ENCODE measurements at regions not wholly inside any gene's neighbourhood (a gene's known extent, or its start where the extent isn't known, plus 50 kb on each side); places are given as distances from the start of the nearest gene placed in this dataset.

- Histone ChIP-seq H3K9ac (ENCODE audit: low read length) (no peak overlapping the region), H3F3A (ENCODE audit: insufficient read depth, low read length) (no peaks in the 10 kb centered on the region), H2AFZ (ENCODE audit: low read length) (no peak overlapping the region), H4K20me1 (ENCODE audit: insufficient read depth, low read length) (no peaks in the 10 kb centered on the region), H3K9me2 (ENCODE audit: low read depth, low read length) (no peaks in the 10 kb centered on the region), H3K79me2 (ENCODE audit: insufficient read depth, low read length) (no peaks in the 10 kb centered on the region), H3K9me3 (ENCODE audit: low read length) (no peaks in the 10 kb centered on the region), H3K4me1 (ENCODE audit: insufficient read depth, low read length, severe bottlenecking) (no peaks in the 10 kb centered on the region), H3K27me3 (ENCODE audit: insufficient read depth, low read length) (no peaks in the 10 kb centered on the region), H3K27ac (ENCODE audit: low read depth, low read length, poor library complexity, severe bottlenecking) (no peak overlapping the region), H3K36me3 (ENCODE audit: insufficient read depth, low read length) (no peaks in the 10 kb centered on the region), H3K4me2 (ENCODE audit: low read length) (no peak overlapping the region), H3K4me3 (ENCODE audit: low read depth, low read length, poor library complexity, severe bottlenecking) (no peak overlapping the region)
- TF ChIP-seq EZH2 (IDR thresholded peaks at IDR 0.05; ENCODE audit: borderline replicate concordance, low read length) (no peak), CTCF (IDR thresholded peaks at IDR 0.05; ENCODE audit: low read length) (no peak)
Observed at GRCh38 chr9:71254592-71255277, 133.3 kb upstream of the TRPM3 start.

- H3K36me3 ChIP-seq (ENCODE audit: insufficient read depth, low read length) = no peaks in the 10 kb centered on the region
- H3K4me3 ChIP-seq (ENCODE audit: low read depth, low read length, poor library complexity, severe bottlenecking) = no peak overlapping the region
- H3K9ac ChIP-seq (ENCODE audit: low read length) = no peak overlapping the region
- no peaks in the 10 kb centered on the region for H3F3A ChIP-seq (ENCODE audit: insufficient read depth, low read length)
- no peaks in the 10 kb centered on the region for H3K9me2 ChIP-seq (ENCODE audit: low read depth, low read length)
- no peaks in the 10 kb centered on the region for H3K4me1 ChIP-seq (ENCODE audit: insufficient read depth, low read length, severe bottlenecking)
- no peak overlapping the region for H2AFZ ChIP-seq (ENCODE audit: low read length)
- no peaks in the 10 kb centered on the region for H3K27me3 ChIP-seq (ENCODE audit: insufficient read depth, low read length)
- H3K9me3 ChIP-seq (ENCODE audit: low read length) = no peaks in the 10 kb centered on the region
- H4K20me1 ChIP-seq (ENCODE audit: insufficient read depth, low read length) = no peaks in the 10 kb centered on the region
- no peak for TF ChIP-seq CTCF (IDR thresholded peaks at IDR 0.05; ENCODE audit: low read length)
- TF ChIP-seq EZH2 (IDR thresholded peaks at IDR 0.05; ENCODE audit: borderline replicate concordance, low read length) = no peak
- no peak overlapping the region for H3K27ac ChIP-seq (ENCODE audit: low read depth, low read length, poor library complexity, severe bottlenecking)
- H3K4me2 ChIP-seq (ENCODE audit: low read length) = no peak overlapping the region
- H3K79me2 ChIP-seq (ENCODE audit: insufficient read depth, low read length) = no peaks in the 10 kb centered on the region
Observed at GRCh38 chr9:71253011-71253410, 131.6 kb upstream of the TRPM3 start.

- Histone ChIP-seq H3K27me3 (ENCODE audit: insufficient read depth, low read length) (no peaks in the 10 kb centered on the region), H3K27ac (ENCODE audit: low read depth, low read length, poor library complexity, severe bottlenecking) (no peak overlapping the region), H3K79me2 (ENCODE audit: insufficient read depth, low read length) (no peaks in the 10 kb centered on the region), H3K9me2 (ENCODE audit: low read depth, low read length) (no peaks in the 10 kb centered on the region), H3K4me2 (ENCODE audit: low read length) (no peak overlapping the region), H3K9me3 (ENCODE audit: low read length) (no peaks in the 10 kb centered on the region), H3K4me1 (ENCODE audit: insufficient read depth, low read length, severe bottlenecking) (no peaks in the 10 kb centered on the region), H3K4me3 (ENCODE audit: low read depth, low read length, poor library complexity, severe bottlenecking) (no peak overlapping the region), H2AFZ (ENCODE audit: low read length) (no peak overlapping the region), H4K20me1 (ENCODE audit: insufficient read depth, low read length) (no peaks in the 10 kb centered on the region), H3F3A (ENCODE audit: insufficient read depth, low read length) (no peaks in the 10 kb centered on the region), H3K9ac (ENCODE audit: low read length) (no peak overlapping the region), H3K36me3 (ENCODE audit: insufficient read depth, low read length) (no peaks in the 10 kb centered on the region)
- TF ChIP-seq CTCF (IDR thresholded peaks at IDR 0.05; ENCODE audit: low read length) = no peak
- no peak for TF ChIP-seq EZH2 (IDR thresholded peaks at IDR 0.05; ENCODE audit: borderline replicate concordance, low read length)
Observed at GRCh38 chr9:71250581-71250980, 129.2 kb upstream of the TRPM3 start.
